ENCODE measurements at regions not wholly inside any gene's neighbourhood (a gene's known extent, or its start where the extent isn't known, plus 50 kb on each side); places are given as distances from the start of the nearest gene placed in this dataset.
A peak's percentile ranks its signal among the peaks of the same experiment; 100 is the strongest.

DNA sequence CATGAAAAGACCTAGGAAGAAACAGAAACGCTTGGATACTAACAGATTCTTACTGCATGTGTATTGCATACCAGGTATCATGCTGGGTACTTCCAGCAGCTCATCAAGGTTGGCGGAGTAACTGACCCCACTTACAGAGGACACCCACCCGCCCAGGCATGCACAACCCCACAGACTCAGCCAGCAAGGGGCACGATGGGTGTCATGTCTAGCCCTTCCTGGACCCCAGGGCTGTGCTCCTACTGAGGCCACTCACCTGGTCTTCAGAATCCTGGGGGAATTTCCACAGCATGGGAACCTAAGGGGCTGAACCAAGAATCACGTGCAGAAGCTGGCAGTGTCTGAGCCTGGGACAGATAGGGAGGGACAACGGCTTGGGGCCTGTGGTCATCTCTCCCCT lies 134.1 kb upstream of the ZNF32 start:
- no peaks in the 10 kb centered on the region for H3K36me3 Mint-ChIP-seq (ENCODE audit: insufficient read depth)
- peaks cover 20% of the 10 kb centered on the region for H3K4me1 Mint-ChIP-seq (ENCODE audit: low read depth)
- H3K27ac Mint-ChIP-seq: no peak overlapping the region
- DNase-seq (ENCODE audit: low spot score, unreplicated experiment): no peak
- no peaks in the 10 kb centered on the region for H3K9me3 Mint-ChIP-seq (ENCODE audit: low read depth)
- no peaks in the 10 kb centered on the region for H3K27me3 Mint-ChIP-seq
- no peak overlapping the region for H3K4me3 Mint-ChIP-seq (ENCODE audit: low read depth)
- TF ChIP-seq, protein P1, sequence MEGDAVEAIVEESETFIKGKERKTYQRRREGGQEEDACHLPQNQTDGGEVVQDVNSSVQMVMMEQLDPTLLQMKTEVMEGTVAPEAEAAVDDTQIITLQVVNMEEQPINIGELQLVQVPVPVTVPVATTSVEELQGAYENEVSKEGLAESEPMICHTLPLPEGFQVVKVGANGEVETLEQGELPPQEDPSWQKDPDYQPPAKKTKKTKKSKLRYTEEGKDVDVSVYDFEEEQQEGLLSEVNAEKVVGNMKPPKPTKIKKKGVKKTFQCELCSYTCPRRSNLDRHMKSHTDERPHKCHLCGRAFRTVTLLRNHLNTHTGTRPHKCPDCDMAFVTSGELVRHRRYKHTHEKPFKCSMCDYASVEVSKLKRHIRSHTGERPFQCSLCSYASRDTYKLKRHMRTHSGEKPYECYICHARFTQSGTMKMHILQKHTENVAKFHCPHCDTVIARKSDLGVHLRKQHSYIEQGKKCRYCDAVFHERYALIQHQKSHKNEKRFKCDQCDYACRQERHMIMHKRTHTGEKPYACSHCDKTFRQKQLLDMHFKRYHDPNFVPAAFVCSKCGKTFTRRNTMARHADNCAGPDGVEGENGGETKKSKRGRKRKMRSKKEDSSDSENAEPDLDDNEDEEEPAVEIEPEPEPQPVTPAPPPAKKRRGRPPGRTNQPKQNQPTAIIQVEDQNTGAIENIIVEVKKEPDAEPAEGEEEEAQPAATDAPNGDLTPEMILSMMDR (IDR thresholded peaks at IDR 0.05; ENCODE audit: unreplicated experiment): no peak

DNA sequence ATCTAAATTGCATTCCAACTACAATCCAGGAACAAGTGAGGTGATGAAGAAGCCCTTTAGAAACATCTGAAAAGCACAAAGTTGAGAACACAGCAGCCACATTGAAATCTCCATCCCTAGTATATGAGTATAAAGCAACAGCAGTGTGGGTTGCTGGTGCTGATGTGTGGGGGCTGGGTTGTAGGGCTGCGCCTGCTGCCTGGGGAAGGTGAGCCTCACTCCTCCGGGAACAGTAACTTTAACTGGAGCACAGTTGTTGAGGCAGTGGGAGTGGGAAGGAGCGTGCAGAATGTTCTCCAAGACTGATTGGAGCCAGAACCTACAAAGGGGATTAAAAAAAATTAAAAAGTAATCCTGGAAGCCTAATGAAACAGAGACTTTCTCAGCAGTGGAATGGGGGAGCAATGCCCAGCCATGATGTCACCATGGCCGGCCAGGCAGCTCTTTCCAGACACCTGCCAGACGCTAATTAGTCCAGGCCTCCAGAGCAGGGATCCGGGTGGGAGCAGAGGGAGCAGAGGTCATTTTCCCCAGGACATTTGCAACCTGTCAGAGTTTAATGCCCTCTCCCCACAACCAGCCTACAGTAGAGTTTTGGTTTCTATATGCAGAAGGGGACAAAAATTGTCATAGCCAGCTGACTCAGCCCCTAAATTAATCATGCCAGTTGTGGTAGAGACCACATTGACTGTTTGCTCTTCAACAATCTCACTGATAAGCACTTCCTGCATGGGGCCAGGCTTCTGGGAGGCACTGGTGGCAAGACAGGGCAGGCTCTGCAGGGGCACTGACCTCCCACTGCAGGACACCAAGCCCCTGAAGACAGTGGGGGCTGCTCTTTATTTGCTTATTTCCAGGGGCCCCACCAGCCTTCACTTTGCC lies 133.0 kb upstream of the ZNF32 start:
- peak overlapping the region; percentile 12 for H3K4me3 Mint-ChIP-seq (ENCODE audit: low read depth)
- TF ChIP-seq, protein P1 (IDR thresholded peaks at IDR 0.05; ENCODE audit: unreplicated experiment): no peak
- H3K27me3 Mint-ChIP-seq: no peaks in the 10 kb centered on the region
- peaks cover 20% of the 10 kb centered on the region for H3K4me1 Mint-ChIP-seq (ENCODE audit: low read depth)
- H3K27ac Mint-ChIP-seq: peak overlapping the region; percentile 87
- no peaks in the 10 kb centered on the region for H3K36me3 Mint-ChIP-seq (ENCODE audit: insufficient read depth)
- DNase-seq (ENCODE audit: low spot score, unreplicated experiment): no peak
- H3K9me3 Mint-ChIP-seq (ENCODE audit: low read depth): no peaks in the 10 kb centered on the region

DNA sequence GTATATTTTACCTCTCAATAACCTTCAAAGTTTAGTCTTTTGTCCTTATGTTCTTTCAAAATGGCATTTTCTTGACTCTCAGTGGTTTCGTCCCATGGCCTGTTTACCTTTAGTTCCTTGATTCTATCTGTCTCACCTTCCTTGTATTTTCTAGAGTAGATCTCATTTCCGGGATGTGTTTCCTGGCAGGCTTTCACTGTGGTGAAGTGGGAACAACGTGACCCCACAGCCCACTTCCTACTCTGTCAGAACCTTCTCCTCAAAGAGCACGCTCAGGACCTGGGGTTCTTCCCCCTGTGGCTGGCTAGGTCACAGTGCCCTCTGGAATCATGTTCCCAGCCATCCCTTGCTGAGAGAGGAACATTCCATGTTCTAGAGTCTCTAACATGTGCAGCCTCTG lies 129.9 kb upstream of the ZNF32 start:
- Mint-ChIP-seq H3K27ac (no peak overlapping the region), H3K36me3 (ENCODE audit: insufficient read depth) (no peaks in the 10 kb centered on the region), H3K4me1 (ENCODE audit: low read depth) (peaks cover 29% of the 10 kb centered on the region), H3K4me3 (ENCODE audit: low read depth) (no peak overlapping the region), H3K9me3 (ENCODE audit: low read depth) (no peaks in the 10 kb centered on the region), H3K27me3 (no peaks in the 10 kb centered on the region)
- no peak for DNase-seq (ENCODE audit: low spot score, unreplicated experiment)
- TF ChIP-seq, protein P1 (IDR thresholded peaks at IDR 0.05; ENCODE audit: unreplicated experiment): no peak

DNA sequence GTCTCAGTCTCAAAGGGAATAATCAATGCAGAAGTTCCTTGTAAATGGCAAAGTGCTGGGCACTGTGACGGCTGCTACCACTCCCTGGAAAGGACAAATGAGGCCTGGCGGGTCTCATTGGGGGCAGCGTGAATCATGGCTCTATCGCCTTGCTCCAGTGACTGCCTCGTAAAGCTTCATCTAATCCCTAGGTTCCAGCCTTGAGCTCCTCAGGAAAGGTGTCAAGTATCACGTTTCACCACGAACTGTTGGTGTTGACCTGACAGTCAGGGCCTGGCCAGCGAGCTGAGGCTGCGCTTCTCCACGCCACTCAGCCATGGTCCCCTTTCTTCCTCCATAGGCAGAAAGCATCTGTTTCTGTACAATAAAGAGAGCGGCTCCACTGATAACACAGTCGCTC lies 126.7 kb upstream of the ZNF32 start:
- TF ChIP-seq, protein P1 (IDR thresholded peaks at IDR 0.05; ENCODE audit: unreplicated experiment): no peak
- Mint-ChIP-seq H3K27ac (no peak overlapping the region), H3K36me3 (ENCODE audit: insufficient read depth) (peaks cover 1% of the 10 kb centered on the region), H3K4me3 (ENCODE audit: low read depth) (no peak overlapping the region), H3K27me3 (no peaks in the 10 kb centered on the region), H3K4me1 (ENCODE audit: low read depth) (peaks cover 14% of the 10 kb centered on the region), H3K9me3 (ENCODE audit: low read depth) (peaks cover 9% of the 10 kb centered on the region)
- no peak for DNase-seq (ENCODE audit: low spot score, unreplicated experiment)

DNA sequence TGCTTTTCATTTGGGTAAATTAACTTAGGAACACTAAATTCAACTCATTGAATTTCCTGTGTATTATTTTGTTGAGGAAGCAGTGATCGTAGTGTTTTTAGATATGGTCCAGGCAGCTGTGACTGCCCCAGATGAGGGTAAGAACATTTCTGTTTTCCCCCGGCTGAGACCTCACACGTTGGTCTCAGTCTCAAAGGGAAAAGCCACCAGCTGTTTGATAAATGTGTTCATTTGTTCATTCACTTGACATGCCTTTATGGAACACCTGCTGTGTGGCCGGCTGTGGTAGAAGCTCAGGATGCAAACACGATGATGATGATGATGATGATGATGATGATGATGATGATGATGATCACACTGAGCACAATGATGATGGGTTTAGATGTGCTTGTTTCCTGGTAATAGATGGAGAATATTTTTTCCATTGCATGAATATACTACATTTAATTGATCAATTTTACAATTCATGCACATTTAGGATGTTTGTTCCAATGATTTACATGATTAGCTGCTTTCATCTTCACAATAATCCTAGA lies 125.6 kb upstream of the ZNF32 start:
- DNase-seq (ENCODE audit: low spot score, unreplicated experiment): no peak
- TF ChIP-seq, protein P1 (IDR thresholded peaks at IDR 0.05; ENCODE audit: unreplicated experiment): no peak

More for the DNA sequence above, 125.6 kb upstream of the ZNF32 start:
- H3K9me3 Mint-ChIP-seq (ENCODE audit: low read depth): peaks cover 12% of the 10 kb centered on the region
- H3K27me3 Mint-ChIP-seq: no peaks in the 10 kb centered on the region
- no peak overlapping the region for H3K4me3 Mint-ChIP-seq (ENCODE audit: low read depth)
- H3K36me3 Mint-ChIP-seq (ENCODE audit: insufficient read depth): peaks cover 1% of the 10 kb centered on the region
- peak overlapping the region; percentile 40 for H3K27ac Mint-ChIP-seq
- peaks cover 13% of the 10 kb centered on the region for H3K4me1 Mint-ChIP-seq (ENCODE audit: low read depth)
